SK-N-SH treated with all-trans-retinoic acid at 6 μM for 48 hours (cell line): ENCODE measurements at regions not wholly inside any gene's neighbourhood (a gene's known extent, or its start where the extent isn't known, plus 50 kb on each side); places are given as distances from the start of the nearest gene placed in this dataset.

Source experiments
- ARNTL ChIP-seq: fragments of 450-650 bp; formaldehyde crosslinking; IDR thresholded peaks from 2 replicates; pipeline ENCODE4 v1.5.0; 2020; ENCODE audit warnings: low read depth, mild to moderate bottlenecking, moderate library complexity, borderline replicate concordance
- CSDC2 ChIP-seq: fragments of 250-450 bp; sonication (Bioruptor Pico); IDR thresholded peaks from 2 replicates; pipeline ENCODE4 v1.5.0; 2020; ENCODE audit warnings: mild to moderate bottlenecking, moderate library complexity
- ISL1 ChIP-seq: fragments of 250-450 bp; sonication (Bioruptor Pico); IDR thresholded peaks from 2 replicates; pipeline ENCODE4 v2.1.2; 2022; ENCODE audit warnings: mild to moderate bottlenecking, moderate library complexity
- OSR1 ChIP-seq: fragments of 250-450 bp; sonication (Bioruptor Pico); IDR thresholded peaks from 2 replicates; pipeline ENCODE4 v1.8.0; 2022; ENCODE audit warnings: moderate library complexity, mild to moderate bottlenecking, inconsistent platforms
- PATZ1 ChIP-seq: fragments of 250-450 bp; sonication (Bioruptor Pico); IDR thresholded peaks from 2 replicates; pipeline ENCODE4 v1.8.0; 2020; ENCODE audit warnings: mild to moderate bottlenecking, moderate library complexity, borderline replicate concordance
- RARB ChIP-seq: fragments of 250-450 bp; sonication (Bioruptor Pico); IDR thresholded peaks from 2 replicates; pipeline ENCODE4 v1.8.0; 2021; ENCODE audit warnings: mild to moderate bottlenecking, moderate library complexity
- TOX ChIP-seq: fragments of 250-450 bp; sonication (Bioruptor Pico); IDR thresholded peaks from 2 replicates; pipeline ENCODE4 v1.8.0; 2021; ENCODE audit warnings: mild to moderate bottlenecking, moderate library complexity, borderline replicate concordance
- ZC3H10 ChIP-seq: fragments of 250-450 bp; sonication (Bioruptor Pico); IDR thresholded peaks from 2 replicates; pipeline ENCODE4 v1.5.1; 2021; ENCODE audit warnings: mild to moderate bottlenecking, moderate library complexity
- ZFP3 ChIP-seq: fragments of 250-450 bp; sonication (Bioruptor Pico); IDR thresholded peaks from 2 replicates; pipeline ENCODE4 v1.5.0; 2020; ENCODE audit warnings: mild to moderate bottlenecking, moderate library complexity
- ZFP30 ChIP-seq: fragments of 450-650 bp; formaldehyde crosslinking; IDR thresholded peaks from 2 replicates; pipeline ENCODE4 v1.5.0; 2022; ENCODE audit warnings: mild to moderate bottlenecking, moderate library complexity
- TF ChIP-seq, protein P1 (sequence below): fragments of 250-450 bp; sonication (Bioruptor Pico); IDR thresholded peaks from 2 replicates; pipeline ENCODE4 v1.5.1; 2020; ENCODE audit warnings: low read depth, mild to moderate bottlenecking, moderate library complexity

DNA sequence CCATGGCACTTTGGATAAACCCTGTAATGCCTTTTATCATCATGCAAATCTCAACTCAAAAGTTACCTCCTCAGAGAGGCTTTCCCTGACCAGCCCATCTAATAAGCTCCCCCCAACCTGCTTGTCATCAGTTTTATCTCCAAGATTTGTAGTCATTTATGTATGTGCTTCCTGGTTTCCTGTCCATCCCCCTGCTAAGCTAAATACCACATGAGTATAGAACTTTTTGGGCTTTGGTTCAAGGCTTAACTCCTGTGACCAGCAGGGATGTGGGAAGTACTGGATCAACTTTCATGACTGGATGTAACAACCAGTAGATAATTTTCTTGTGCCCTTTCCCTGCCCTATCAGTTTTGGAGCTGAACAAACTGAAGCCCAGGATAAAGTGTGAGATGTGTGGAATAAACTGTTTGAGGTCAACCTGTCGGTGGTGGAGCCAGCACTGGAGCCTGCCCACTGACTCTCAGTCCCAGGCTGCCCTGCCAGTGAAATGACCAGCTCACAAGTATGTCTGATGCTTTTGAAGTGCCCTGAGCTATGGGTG lies 148.6 kb downstream of the CYP26A1 start:
- TF ChIP-seq PATZ1 (CRISPR knock-in tag) (no peak), ISL1 (CRISPR knock-in tag) (no peak), OSR1 (no peak), RARB (no peak), ZC3H10 (CRISPR knock-in tag) (no peak), ARNTL (CRISPR knock-in tag) (no peak), TOX (no peak), ZFP30 (no peak), CSDC2 (no peak), ZFP3 (CRISPR knock-in tag) (no peak)
- TF ChIP-seq, protein P1, sequence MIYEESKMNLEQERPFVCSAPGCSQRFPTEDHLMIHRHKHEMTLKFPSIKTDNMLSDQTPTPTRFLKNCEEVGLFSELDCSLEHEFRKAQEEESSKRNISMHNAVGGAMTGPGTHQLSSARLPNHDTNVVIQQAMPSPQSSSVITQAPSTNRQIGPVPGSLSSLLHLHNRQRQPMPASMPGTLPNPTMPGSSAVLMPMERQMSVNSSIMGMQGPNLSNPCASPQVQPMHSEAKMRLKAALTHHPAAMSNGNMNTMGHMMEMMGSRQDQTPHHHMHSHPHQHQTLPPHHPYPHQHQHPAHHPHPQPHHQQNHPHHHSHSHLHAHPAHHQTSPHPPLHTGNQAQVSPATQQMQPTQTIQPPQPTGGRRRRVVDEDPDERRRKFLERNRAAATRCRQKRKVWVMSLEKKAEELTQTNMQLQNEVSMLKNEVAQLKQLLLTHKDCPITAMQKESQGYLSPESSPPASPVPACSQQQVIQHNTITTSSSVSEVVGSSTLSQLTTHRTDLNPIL (CRISPR knock-in tag): no peak
